ENCODE measurements at regions not wholly inside any gene's neighbourhood (a gene's known extent, or its start where the extent isn't known, plus 50 kb on each side); places are given as distances from the start of the nearest gene placed in this dataset.

DNA sequence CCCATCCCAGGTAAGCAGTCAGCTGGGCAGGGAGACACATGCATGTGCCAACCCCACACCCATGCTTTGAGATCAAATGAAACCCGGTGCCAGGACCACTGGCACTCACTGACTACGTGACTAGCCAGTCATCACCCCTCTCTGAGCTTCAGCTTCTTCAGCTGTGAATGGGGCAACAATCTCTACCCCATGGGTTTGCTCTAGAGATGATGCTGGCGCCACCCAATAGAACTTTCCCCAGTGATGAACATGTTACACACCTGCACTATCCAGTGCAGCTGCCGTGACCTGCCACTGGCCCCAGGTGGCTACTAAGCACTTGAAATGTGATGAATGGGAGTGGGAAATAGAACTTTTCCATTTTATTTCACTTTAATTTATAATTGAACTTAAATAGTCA, 70.3 kb downstream of the PITPNM2 start:
- Histone ChIP-seq H3K4me3 (no peak overlapping the region), H3K9me3 (no peaks in the 10 kb centered on the region), H3K27me3 (no peaks in the 10 kb centered on the region), H3K27ac (no peak overlapping the region), H3K36me3 (no peaks in the 10 kb centered on the region), H3K4me1 (peaks cover 0 to 45% (median 42%) of the 10 kb centered on the region in 4 donors)
- TF ChIP-seq POLR2AphosphoS5 (IDR thresholded peaks at IDR 0.05) (no peak), EP300 (IDR thresholded peaks at IDR 0.05) (no peak), POLR2A (IDR thresholded peaks at IDR 0.05) (no peak)
- TF ChIP-seq, protein P1, sequence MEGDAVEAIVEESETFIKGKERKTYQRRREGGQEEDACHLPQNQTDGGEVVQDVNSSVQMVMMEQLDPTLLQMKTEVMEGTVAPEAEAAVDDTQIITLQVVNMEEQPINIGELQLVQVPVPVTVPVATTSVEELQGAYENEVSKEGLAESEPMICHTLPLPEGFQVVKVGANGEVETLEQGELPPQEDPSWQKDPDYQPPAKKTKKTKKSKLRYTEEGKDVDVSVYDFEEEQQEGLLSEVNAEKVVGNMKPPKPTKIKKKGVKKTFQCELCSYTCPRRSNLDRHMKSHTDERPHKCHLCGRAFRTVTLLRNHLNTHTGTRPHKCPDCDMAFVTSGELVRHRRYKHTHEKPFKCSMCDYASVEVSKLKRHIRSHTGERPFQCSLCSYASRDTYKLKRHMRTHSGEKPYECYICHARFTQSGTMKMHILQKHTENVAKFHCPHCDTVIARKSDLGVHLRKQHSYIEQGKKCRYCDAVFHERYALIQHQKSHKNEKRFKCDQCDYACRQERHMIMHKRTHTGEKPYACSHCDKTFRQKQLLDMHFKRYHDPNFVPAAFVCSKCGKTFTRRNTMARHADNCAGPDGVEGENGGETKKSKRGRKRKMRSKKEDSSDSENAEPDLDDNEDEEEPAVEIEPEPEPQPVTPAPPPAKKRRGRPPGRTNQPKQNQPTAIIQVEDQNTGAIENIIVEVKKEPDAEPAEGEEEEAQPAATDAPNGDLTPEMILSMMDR (IDR thresholded peaks at IDR 0.05) = no peak
- WGBS, 2 donors = 85 to 97% methylated on average over 4 of the region's 4 CpGs
- DNase-seq = no peak
- intact Hi-C loops (cut with DNase I) = no loop called here

DNA sequence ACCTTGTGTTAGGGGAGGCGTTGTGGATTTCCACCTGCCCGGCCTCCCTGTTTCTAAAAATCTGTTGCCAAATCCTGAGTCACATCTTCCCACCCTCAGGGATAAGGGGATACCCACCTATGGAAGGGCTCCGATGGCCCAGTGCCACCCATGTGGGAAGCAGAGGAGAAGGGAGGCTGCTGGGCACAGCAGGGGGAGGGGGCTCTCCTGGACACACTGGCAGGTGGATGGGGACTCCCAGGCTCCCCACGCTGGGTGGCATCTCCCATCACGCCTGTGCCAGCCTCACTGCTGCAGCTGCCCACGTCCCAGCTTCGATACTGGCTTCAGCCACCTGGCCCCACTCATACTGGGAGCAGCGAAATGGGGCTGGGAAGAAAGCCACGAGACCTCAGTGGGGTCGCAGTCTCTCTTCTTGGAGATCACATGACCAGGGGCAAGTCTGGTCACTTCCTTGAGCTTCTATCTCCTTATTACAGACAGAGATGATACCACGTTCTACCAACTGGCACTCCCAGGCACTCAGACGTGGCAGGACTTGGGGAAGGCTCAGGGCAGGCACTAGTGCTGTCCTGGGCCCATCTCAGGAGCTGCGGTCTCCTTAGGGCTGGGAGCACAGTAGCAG, 72.2 kb downstream of the PITPNM2 start:
- intact Hi-C loops (cut with DNase I) = no loop called here
- H3K4me1 ChIP-seq = peaks cover 0 to 45% (median 44%) of the 10 kb centered on the region in 4 donors
- no peak for TF ChIP-seq POLR2AphosphoS5 (IDR thresholded peaks at IDR 0.05)
- no peak for TF ChIP-seq EP300 (IDR thresholded peaks at IDR 0.05)
- TF ChIP-seq POLR2A (IDR thresholded peaks at IDR 0.05) = no peak
- TF ChIP-seq, protein P1 (IDR thresholded peaks at IDR 0.05) = no peak
- no peak for DNase-seq
- H3K27ac ChIP-seq = no peak overlapping the region
- WGBS, 2 donors = 84 to 90% methylated on average over 13 of the region's 13 CpGs
- H3K4me3 ChIP-seq = no peak overlapping the region
- H3K9me3 ChIP-seq = no peaks in the 10 kb centered on the region
- no peaks in the 10 kb centered on the region for H3K27me3 ChIP-seq
- H3K36me3 ChIP-seq = no peaks in the 10 kb centered on the region

- WGBS, 2 donors = 95 to 96% methylated on average over 12 of the region's 12 CpGs
- Histone ChIP-seq H3K27ac (no peak overlapping the region), H3K4me1 (peaks cover 0 to 46% (median 43%) of the 10 kb centered on the region in 4 donors), H3K4me3 (no peak overlapping the region), H3K27me3 (no peaks in the 10 kb centered on the region), H3K36me3 (no peaks in the 10 kb centered on the region), H3K9me3 (no peaks in the 10 kb centered on the region)
- TF ChIP-seq POLR2A (IDR thresholded peaks at IDR 0.05) = no peak
- TF ChIP-seq, protein P1 (IDR thresholded peaks at IDR 0.05) = no peak
- TF ChIP-seq EP300 (IDR thresholded peaks at IDR 0.05) = no peak
- no peak for TF ChIP-seq POLR2AphosphoS5 (IDR thresholded peaks at IDR 0.05)
- intact Hi-C loops (cut with DNase I) = no loop called here
- no peak for DNase-seq
Observed at GRCh38 chr12:123078120-123078465, 72.8 kb downstream of the PITPNM2 start.

DNA sequence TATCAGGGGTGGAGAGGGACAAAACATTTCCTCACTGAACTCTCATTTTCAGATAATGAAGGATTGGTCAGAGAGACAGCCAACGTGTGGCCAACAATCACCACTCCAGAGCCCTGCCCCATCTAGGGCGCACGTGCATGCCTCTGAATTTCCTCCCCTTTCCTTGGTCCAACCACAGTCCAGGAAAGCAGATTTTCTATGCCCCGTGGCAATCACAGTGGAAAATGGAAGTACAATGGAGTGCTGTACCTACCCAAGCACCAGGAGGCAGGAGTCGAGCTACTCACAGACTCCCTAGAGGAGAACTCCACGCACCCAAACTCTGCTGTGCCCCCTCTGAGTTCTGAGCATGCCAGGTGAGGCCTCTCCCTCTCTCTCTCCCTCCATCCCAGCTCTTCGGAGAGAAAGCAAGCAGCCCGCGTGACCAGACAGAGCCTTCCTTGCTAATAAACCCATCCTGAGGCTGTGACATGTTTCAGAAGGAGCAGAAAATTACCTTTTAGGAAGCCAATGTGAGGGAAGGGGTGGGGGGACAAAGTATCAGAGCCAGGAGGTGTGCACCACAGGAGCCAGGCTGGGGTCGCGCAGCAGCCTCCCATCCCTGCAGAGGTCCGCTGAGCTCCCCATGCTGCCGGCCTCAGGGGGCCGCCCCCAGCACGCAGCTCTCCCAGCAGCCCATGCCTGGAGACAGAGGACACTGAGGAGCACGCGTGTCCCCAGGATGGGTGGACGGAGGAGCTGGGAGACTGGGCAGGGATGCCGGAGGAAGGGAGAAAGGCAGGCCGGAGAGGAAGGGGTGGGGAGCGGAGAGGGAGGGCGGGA, 73.4 kb downstream of the PITPNM2 start:
- Histone ChIP-seq H3K9me3 (no peaks in the 10 kb centered on the region), H3K4me3 (no peak overlapping the region), H3K27ac (peak overlapping the region in 3 of 4 donors; percentile 76 to 85 (median 85)), H3K36me3 (no peaks in the 10 kb centered on the region), H3K4me1 (peaks cover 0 to 46% (median 43%) of the 10 kb centered on the region in 4 donors), H3K27me3 (no peaks in the 10 kb centered on the region)
- no peak for DNase-seq
- intact Hi-C loops (cut with DNase I) = no loop called here
- 92 to 93% methylated on average over 22 of the region's 22 CpGs for WGBS, 2 donors
- TF ChIP-seq, protein P1 (IDR thresholded peaks at IDR 0.05) = no peak
- TF ChIP-seq EP300 (IDR thresholded peaks at IDR 0.05) (no peak), POLR2A (IDR thresholded peaks at IDR 0.05) (no peak), POLR2AphosphoS5 (IDR thresholded peaks at IDR 0.05) (no peak)
